Uterus (tissue), 3 donors: ENCODE measurements at regions not wholly inside any gene's neighbourhood (a gene's known extent, or its start where the extent isn't known, plus 50 kb on each side); places are given as distances from the start of the nearest gene placed in this dataset.

Experiments used
- DNase-seq, 2 donors: peaks; one replicate each; pipeline ENCODE4 v3.0.0-alpha.2; 2019 to 2020
- H3K27ac ChIP-seq, 2 donors: fragments of 200-600 bp; sonication (generic); 1 replicate in 1 of 2; 2 replicates in 1 of 2; pipeline ENCODE4 v1.5.1; 2016 to 2018
- H3K27me3 ChIP-seq, 2 donors: fragments of 200-600 bp; sonication (generic); one replicate each; pipeline ENCODE4 v1.5.1; 2018 to 2019; ENCODE audit warnings: control low read depth in 1 of 2
- H3K36me3 ChIP-seq, 2 donors: fragments of 200-600 bp; sonication (generic); one replicate each; pipeline ENCODE4 v1.5.1; 2019; ENCODE audit warnings: control low read depth in 1 of 2
- H3K4me1 ChIP-seq, 2 donors: fragments of 200-600 bp; sonication (generic); one replicate each; pipeline ENCODE4 v1.5.1; 2018 to 2019; ENCODE audit warnings: control low read depth in 1 of 2
- H3K4me3 ChIP-seq, 2 donors: fragments of 200-600 bp; sonication (generic); 1 replicate in 1 of 2; 2 replicates in 1 of 2; pipeline ENCODE4 v1.5.1; 2018 to 2019; ENCODE audit warnings: mild to moderate bottlenecking in 1 of 2
- H3K9me3 ChIP-seq, 2 donors: fragments of 200-600 bp; sonication (generic); one replicate each; pipeline ENCODE4 v1.5.1; 2019; ENCODE audit warnings: control low read depth in 1 of 2
- POLR2A ChIP-seq, 2 donors: fragments of 450-650 bp; IDR thresholded peaks; one replicate each; pipeline ENCODE4 v1.6.1; 2016; ENCODE audit warnings: antibody characterized with exemption in 2 of 2, mild to moderate bottlenecking in 1 of 2, moderate library complexity in 1 of 2
- intact Hi-C: fragments of 100-400 bp; cut with DNase I; formaldehyde crosslinking; loops from one replicate; pipeline ENCODE4 v1.15.1; 2023; ENCODE audit warnings: low total_unique reads
- TF ChIP-seq, protein P1 (sequence below), 4 experiments: fragments of 200-600 bp in 2 of 4; fragments of 450-650 bp in 2 of 4; sonication (generic) in 2 of 4; IDR thresholded peaks; one replicate each; pipeline ENCODE4 v1.5.1; 2016 to 2019; ENCODE audit warnings: antibody characterized with exemption in 4 of 4, mild to moderate bottlenecking in 2 of 4, moderate library complexity in 1 of 4
- donor health status: DM: yes; HTN: yes; CAD: no.

DNA sequence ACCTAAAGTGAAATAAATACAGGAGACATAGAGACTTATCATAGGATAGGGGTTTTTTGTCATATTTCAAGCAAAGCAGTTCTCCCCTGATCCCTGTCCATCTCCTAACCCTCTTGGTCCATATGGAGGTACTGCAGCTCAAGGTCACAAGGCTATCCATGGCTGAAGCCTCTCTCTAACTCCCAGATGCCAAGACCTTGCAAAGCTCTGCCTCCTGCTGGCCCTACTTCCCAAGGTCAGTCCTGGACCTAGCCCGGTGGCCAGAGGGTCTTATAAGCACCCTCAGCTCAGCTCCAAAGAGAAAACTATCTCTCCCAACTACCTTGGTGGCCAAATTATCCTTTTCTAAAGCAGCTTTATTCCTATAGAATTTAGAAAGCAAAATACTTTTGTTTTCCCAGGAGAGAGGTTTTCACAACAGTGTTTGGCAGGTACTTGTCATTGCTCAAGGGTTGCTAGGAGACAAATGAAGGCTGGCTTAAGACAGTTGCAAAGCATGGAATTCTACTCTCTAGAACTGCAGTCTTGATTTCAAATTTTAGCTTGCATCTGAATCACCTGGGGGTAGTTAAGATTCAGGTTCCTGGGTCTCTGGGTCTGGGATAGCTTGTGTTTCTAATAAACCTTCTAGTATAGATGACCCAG, 121.5 kb downstream of the XCL2 start:
- no peaks in the 10 kb centered on the region for H3K36me3 ChIP-seq
- H3K9me3 ChIP-seq = no peaks in the 10 kb centered on the region
- H3K4me1 ChIP-seq = peaks cover under 1 to 6% of the 10 kb centered on the region in 2 donors
- intact Hi-C loops = no loop called here
- no peaks in the 10 kb centered on the region for H3K27me3 ChIP-seq
- TF ChIP-seq, protein P1, sequence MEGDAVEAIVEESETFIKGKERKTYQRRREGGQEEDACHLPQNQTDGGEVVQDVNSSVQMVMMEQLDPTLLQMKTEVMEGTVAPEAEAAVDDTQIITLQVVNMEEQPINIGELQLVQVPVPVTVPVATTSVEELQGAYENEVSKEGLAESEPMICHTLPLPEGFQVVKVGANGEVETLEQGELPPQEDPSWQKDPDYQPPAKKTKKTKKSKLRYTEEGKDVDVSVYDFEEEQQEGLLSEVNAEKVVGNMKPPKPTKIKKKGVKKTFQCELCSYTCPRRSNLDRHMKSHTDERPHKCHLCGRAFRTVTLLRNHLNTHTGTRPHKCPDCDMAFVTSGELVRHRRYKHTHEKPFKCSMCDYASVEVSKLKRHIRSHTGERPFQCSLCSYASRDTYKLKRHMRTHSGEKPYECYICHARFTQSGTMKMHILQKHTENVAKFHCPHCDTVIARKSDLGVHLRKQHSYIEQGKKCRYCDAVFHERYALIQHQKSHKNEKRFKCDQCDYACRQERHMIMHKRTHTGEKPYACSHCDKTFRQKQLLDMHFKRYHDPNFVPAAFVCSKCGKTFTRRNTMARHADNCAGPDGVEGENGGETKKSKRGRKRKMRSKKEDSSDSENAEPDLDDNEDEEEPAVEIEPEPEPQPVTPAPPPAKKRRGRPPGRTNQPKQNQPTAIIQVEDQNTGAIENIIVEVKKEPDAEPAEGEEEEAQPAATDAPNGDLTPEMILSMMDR (IDR thresholded peaks at IDR 0.05) = no peak
- TF ChIP-seq POLR2A (IDR thresholded peaks at IDR 0.05) = no peak
- H3K4me3 ChIP-seq = no peak overlapping the region
- no peak overlapping the region for H3K27ac ChIP-seq
- DNase-seq = no peak

DNA sequence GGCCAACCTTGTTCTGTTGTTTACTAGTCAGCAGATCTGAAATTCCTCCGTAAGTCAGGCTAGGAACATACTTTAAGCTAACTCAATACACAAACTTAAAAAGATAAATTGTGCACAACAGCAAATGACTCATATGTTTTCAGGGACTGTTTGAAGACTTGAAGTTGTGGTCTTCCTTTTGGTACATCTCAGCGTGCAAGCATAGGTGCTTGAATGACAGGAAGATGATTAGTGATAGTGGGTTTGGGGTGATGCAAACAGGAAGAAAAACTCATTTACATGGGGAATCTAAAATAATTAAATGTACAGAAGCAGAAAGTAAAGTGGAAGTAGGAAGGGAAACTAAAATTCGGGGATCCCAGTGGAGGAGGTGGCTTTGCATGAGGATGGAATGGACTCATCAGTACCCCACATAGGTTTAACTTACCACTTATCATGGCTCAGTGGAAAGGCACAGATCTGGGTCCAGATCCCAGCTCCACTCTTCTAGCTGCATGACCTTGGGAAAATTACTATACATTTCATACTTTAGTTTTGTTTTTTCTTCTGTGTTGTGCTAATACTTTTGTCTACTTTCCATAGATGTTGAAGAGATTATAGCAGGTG, 122.3 kb downstream of the XCL2 start:
- TF ChIP-seq, protein P1 (IDR thresholded peaks at IDR 0.05) = no peak
- TF ChIP-seq POLR2A (IDR thresholded peaks at IDR 0.05) = no peak
- intact Hi-C loops = no loop called here
- DNase-seq = no peak
- Histone ChIP-seq H3K36me3 (no peaks in the 10 kb centered on the region), H3K27ac (no peak overlapping the region), H3K4me3 (no peak overlapping the region), H3K27me3 (no peaks in the 10 kb centered on the region), H3K9me3 (no peaks in the 10 kb centered on the region), H3K4me1 (no peaks in the 10 kb centered on the region)

DNA sequence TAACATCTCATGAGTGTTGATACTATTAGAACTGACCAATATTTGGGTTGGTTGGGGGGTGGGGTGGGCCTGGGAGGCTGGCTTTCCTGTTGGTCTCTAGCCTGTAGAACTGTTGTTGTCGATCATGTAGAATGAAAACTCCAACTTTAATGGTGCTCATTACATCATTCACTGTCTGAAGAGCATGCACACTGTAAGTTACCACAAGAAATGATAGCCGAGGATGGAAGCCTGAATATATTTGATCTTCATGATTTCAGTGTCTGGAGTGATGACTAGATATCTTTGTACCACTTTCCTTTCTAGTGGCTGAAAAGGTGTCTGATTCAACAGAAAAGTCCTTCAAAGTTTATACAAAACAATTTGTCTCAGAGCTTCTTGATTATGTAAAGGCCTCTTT, 123.6 kb downstream of the XCL2 start:
- Histone ChIP-seq H3K27ac (no peak overlapping the region), H3K4me3 (no peak overlapping the region), H3K36me3 (no peaks in the 10 kb centered on the region), H3K27me3 (no peaks in the 10 kb centered on the region), H3K9me3 (no peaks in the 10 kb centered on the region), H3K4me1 (no peaks in the 10 kb centered on the region)
- no peak for DNase-seq
- TF ChIP-seq, protein P1 (IDR thresholded peaks at IDR 0.05) = no peak
- no peak for TF ChIP-seq POLR2A (IDR thresholded peaks at IDR 0.05)
- intact Hi-C loops = no loop called here

DNA sequence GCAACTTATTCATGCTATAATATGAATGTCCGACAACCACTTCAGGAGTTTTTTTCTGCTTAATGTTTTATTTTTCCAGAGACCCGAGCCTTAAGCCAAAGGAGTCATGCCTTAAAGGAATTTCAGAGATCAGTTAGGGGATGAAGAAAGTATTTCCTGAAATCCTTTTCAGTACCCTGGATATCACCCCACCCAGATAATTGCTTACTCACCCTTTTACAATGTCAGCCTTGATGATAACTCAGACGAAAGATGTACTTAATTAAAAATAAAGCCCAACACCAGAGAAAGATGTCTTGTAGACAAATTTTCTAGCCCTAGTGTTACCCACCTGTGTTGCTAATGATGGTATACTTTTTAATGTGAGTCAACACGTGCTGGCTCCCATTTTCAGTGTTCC, 124.1 kb downstream of the XCL2 start:
- DNase-seq = no peak
- Histone ChIP-seq H3K27ac (no peak overlapping the region), H3K36me3 (no peaks in the 10 kb centered on the region), H3K4me1 (no peaks in the 10 kb centered on the region), H3K9me3 (no peaks in the 10 kb centered on the region), H3K4me3 (no peak overlapping the region), H3K27me3 (no peaks in the 10 kb centered on the region)
- intact Hi-C loops = no loop called here
- TF ChIP-seq, protein P1 (IDR thresholded peaks at IDR 0.05) = no peak
- TF ChIP-seq POLR2A (IDR thresholded peaks at IDR 0.05) = no peak

DNA sequence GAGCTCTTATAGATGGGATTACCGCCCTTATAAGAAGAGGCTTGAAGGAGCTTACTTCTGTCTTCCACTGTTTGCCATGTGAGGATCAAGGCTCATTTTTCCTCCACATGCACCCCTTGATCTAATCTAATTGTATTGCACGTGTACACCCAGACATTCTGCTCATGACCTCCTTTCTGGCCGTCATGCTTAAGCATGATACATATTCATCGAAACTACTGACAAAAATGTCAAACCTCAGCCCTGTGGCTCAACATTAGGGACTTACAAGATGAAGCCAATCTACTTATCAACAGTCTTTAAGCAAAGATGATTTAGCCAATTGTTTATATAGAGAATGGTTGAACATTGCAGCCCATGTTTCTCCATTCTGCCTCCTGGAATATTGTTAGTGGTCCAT, 127.6 kb downstream of the XCL2 start:
- H3K27ac ChIP-seq = no peak overlapping the region
- no peaks in the 10 kb centered on the region for H3K36me3 ChIP-seq
- H3K27me3 ChIP-seq = no peaks in the 10 kb centered on the region
- no peak overlapping the region for H3K4me3 ChIP-seq
- intact Hi-C loops = no loop called here
- no peaks in the 10 kb centered on the region for H3K4me1 ChIP-seq
- TF ChIP-seq POLR2A (IDR thresholded peaks at IDR 0.05) = no peak
- TF ChIP-seq, protein P1 (IDR thresholded peaks at IDR 0.05) = no peak
- DNase-seq = no peak
- H3K9me3 ChIP-seq = no peaks in the 10 kb centered on the region
